Adrenal gland (tissue), 9 donors: ENCODE measurements at regions not wholly inside any gene's neighbourhood (a gene's known extent, or its start where the extent isn't known, plus 50 kb on each side); places are given as distances from the start of the nearest gene placed in this dataset.
"Not testable (repeated sequence)": the region's sequence is repeated elsewhere in the genome, so short reads cannot be mapped to it uniquely, and the experiment has no call there.

Source experiments
- DNase-seq, 7 donors: peaks; one replicate each; pipeline ENCODE4 v3.0.0-alpha.2; 2019 to 2020
- H3K27ac ChIP-seq, 5 donors: fragments of 200-600 bp; sonication (generic) in 4 of 5; 1 replicate in 3 of 5; 2 replicates in 2 of 5; pipeline versions ENCODE4 v1.5.1 to v1.8.0; 2016 to 2020; ENCODE audit warnings: mild to moderate bottlenecking in 1 of 5
- H3K27me3 ChIP-seq: fragments of 200-600 bp; 2 replicates; pipeline ENCODE4 v1.8.0; 2021
- H3K36me3 ChIP-seq, 2 donors: fragments of 200-600 bp; replicated peaks in 1 of 2; 1 replicate in 1 of 2; 2 replicates in 1 of 2; pipeline versions ENCODE4 v1.5.1 to v1.8.0; 2018 to 2022
- H3K4me1 ChIP-seq, 2 donors: fragments of 200-600 bp; replicated peaks in 1 of 2; 1 replicate in 1 of 2; 2 replicates in 1 of 2; pipeline versions ENCODE4 v1.5.1 to v1.8.0; 2018 to 2021
- H3K4me3 ChIP-seq, 4 donors: fragments of 200-600 bp; sonication (generic) in 3 of 4; one replicate each; pipeline ENCODE4 v1.5.1; 2016 to 2018
- H3K9me3 ChIP-seq, 3 donors: fragments of 200-600 bp; sonication (generic) in 1 of 3; replicated peaks in 1 of 3; 1 replicate in 2 of 3; 2 replicates in 1 of 3; pipeline versions ENCODE4 v1.5.1 to v1.8.0; 2016 to 2021
- POLR2A ChIP-seq, 2 donors: fragments of 450-650 bp; IDR thresholded peaks; one replicate each; pipeline ENCODE4 v1.6.1; 2017; ENCODE audit warnings: antibody characterized with exemption in 2 of 2, mild to moderate bottlenecking in 2 of 2, moderate library complexity in 1 of 2
- WGBS, 4 donors: extraction: QIAGEN DNeasy Blood & Tissue Kit in 2 of 4; methylation state at CpG; one replicate each; pipeline versions ENCODE4 v1.1.5 to v1.1.7; 2013 to 2017; 5-methylcytosine and 5-hydroxymethylcytosine counted together
- intact Hi-C, 2 donors: fragments of 100-400 bp; cut with DNase I; formaldehyde crosslinking; loops; one replicate each; pipeline versions ENCODE4 v1.14.1 to v1.15.0; 2022 to 2023
- TF ChIP-seq, protein P1 (sequence below), 6 experiments: fragments of 450-650 bp in 4 of 6; fragments of 200-600 bp in 2 of 6; sonication (generic) in 1 of 6; IDR thresholded peaks; 1 replicate in 5 of 6; 2 replicates in 1 of 6; pipeline versions ENCODE4 v1.5.1 to v1.8.0; 2016 to 2021; ENCODE audit warnings: antibody characterized with exemption in 6 of 6, mild to moderate bottlenecking in 2 of 6, moderate library complexity in 1 of 6
- donor health status: healthy with polysubstance abuse.
- donor health status: Bipolar disorder and iron deficiency.
- donor health status: DM: yes; HTN: yes; CAD: no.
- donor health status: DM: no; HTN: no; CAD: no.
- donor health status: DM: no; HTN: no; CAD: no.

DNA sequence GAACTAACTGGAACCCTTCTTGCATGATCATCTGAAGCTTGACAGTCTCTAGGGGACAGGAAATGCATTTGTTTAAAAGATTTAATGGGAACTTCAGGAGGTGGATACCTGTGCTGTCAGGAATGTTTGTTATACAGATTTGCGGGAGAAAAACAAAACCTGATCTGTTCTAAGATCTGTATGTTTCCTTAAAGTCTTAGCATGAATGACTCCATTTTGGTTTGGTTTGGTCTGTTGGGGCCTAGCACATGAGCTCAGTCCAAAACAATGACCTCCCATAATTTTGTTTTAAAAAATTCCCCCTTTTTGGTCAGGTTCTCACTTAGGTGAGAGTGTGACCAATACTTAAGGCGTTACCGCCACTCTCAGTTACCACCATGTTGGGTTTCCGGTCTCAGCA is 138.7 kb downstream of the AKR1D1 start:
- H3K27me3 ChIP-seq, result no peaks in the 10 kb centered on the region
- no peaks in the 10 kb centered on the region for H3K36me3 ChIP-seq
- no peaks in the 10 kb centered on the region for H3K4me1 ChIP-seq
- H3K9me3 ChIP-seq, result peaks cover 0 to 3% (median 0%) of the 10 kb centered on the region in 3 donors
- intact Hi-C loops, result no loop called here
- 96 to 98% (median 97%) methylated on average over 4 of the region's 4 CpGs for WGBS, 4 donors
- H3K4me3 ChIP-seq, result no peak overlapping the region
- H3K27ac ChIP-seq, result no peak overlapping the region
- TF ChIP-seq, protein P1, sequence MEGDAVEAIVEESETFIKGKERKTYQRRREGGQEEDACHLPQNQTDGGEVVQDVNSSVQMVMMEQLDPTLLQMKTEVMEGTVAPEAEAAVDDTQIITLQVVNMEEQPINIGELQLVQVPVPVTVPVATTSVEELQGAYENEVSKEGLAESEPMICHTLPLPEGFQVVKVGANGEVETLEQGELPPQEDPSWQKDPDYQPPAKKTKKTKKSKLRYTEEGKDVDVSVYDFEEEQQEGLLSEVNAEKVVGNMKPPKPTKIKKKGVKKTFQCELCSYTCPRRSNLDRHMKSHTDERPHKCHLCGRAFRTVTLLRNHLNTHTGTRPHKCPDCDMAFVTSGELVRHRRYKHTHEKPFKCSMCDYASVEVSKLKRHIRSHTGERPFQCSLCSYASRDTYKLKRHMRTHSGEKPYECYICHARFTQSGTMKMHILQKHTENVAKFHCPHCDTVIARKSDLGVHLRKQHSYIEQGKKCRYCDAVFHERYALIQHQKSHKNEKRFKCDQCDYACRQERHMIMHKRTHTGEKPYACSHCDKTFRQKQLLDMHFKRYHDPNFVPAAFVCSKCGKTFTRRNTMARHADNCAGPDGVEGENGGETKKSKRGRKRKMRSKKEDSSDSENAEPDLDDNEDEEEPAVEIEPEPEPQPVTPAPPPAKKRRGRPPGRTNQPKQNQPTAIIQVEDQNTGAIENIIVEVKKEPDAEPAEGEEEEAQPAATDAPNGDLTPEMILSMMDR (IDR thresholded peaks at IDR 0.05), result no peak
- no peak for TF ChIP-seq POLR2A (IDR thresholded peaks at IDR 0.05)
- DNase-seq, result no peak

DNA sequence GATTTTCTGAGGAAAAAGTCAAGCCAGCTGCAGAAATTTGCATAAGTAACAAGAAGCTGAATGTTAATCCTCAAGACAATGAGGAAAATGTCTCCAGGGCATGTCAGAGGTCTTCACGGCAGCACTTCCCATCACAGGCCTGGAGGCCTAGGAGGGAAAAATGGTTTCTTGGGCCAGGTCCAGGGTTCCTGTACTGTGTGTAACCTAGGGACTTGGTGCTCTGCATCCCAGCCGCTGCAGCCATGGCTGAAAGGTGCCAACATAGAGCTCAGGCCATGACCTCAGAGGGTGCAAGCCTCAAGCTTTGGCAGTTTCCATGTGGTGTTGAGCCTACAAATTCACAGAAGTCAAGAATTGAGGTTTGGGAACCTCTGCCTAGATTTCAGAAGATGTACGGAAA is 144.1 kb downstream of the AKR1D1 start:
- intact Hi-C loops, H3K27ac ChIP-seq, H3K9me3 ChIP-seq, H3K36me3 ChIP-seq, H3K27me3 ChIP-seq, H3K4me1 ChIP-seq, DNase-seq, H3K4me3 ChIP-seq: not testable (repeated sequence)
- 90 to 99% (median 96%) methylated on average over 3 of the region's 3 CpGs for WGBS, 4 donors

DNA sequence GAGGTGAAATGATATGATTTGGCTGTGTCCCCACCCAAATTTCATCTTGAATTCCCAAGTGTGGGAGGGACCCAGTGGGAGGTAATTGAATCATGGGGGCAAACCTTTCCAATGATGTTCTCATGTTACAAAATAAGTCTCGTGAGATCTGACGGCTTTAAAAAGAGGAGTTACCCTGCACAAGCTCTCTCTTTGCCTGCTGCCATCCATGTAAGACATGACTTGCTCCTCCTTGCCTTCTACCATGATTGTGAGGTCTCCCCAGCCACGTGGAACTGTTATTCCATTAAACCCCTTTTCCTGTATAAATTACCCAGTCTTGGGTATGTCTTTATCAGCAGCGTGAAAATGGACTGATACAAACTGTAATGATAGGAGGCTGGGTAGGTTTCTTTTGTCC is 145.1 kb downstream of the AKR1D1 start:
- DNase-seq, H3K27ac ChIP-seq, H3K4me3 ChIP-seq, H3K27me3 ChIP-seq, intact Hi-C loops, H3K9me3 ChIP-seq, H3K36me3 ChIP-seq, H3K4me1 ChIP-seq: not testable (repeated sequence)
- WGBS, 4 donors, result 79 to 87% (median 86%) methylated on average over 4 of the region's 4 CpGs

DNA sequence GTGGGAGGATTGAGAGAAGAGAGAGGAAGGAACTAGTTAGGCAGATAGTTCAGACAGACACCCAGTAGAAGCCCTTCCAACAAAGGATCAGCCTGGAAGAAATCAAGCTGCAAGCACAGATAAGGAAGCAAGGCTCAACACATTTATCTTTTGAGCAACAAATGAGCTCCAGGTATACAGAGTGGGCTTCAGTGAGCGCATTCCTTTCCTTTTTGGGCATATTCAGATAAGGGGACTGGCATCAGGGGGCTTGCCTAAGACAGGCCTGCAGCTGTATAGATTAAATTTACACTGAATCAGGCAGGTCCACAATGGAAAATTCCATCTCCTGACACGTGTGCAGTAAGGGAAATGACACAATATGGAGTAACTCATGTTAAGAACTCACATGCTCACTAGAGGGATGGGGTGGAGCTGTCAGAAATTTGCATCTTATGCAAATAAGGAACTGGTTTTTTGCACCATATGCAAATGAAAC is 147.2 kb downstream of the AKR1D1 start:
- Histone ChIP-seq H3K27me3 (no peaks in the 10 kb centered on the region), H3K4me1 (no peaks in the 10 kb centered on the region), H3K27ac (no peak overlapping the region), H3K4me3 (no peak overlapping the region), H3K36me3 (no peaks in the 10 kb centered on the region), H3K9me3 (no peaks in the 10 kb centered on the region)
- no peak for DNase-seq
- intact Hi-C loops, result no loop called here
- TF ChIP-seq POLR2A (IDR thresholded peaks at IDR 0.05), result no peak
- TF ChIP-seq, protein P1 (IDR thresholded peaks at IDR 0.05), result no peak
- WGBS, 4 donors, result 83 to 91% (median 90%) methylated on average over 2 of the region's 2 CpGs

DNA sequence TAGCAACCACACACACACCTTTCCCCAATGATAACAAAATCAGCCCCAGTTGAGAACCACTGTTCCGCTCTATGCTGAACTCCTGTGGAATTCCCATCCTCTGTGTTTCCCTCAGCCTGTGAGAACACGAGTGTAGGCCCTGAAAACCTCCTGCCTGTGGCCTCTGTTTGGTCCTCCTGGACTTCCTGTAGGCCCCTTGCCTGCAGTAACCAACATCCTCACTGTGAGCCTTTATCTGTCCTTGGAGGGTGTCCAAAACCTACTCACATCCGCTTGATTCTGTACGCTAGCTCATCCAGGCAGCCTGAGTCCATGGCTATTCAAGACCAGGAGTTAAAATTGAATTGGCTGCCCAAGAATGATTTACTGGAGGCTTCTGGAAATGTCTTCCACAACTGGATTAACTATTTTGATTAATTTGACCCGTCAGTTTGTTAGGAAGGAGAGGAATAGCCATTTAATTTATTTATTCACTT is 149.8 kb downstream of the AKR1D1 start:
- no peak for TF ChIP-seq POLR2A (IDR thresholded peaks at IDR 0.05)
- TF ChIP-seq, protein P1 (IDR thresholded peaks at IDR 0.05), result no peak
- H3K36me3 ChIP-seq, result no peaks in the 10 kb centered on the region
- no peak overlapping the region for H3K27ac ChIP-seq
- DNase-seq, result peak; percentile 23 to 75 (median 44)
- H3K9me3 ChIP-seq, result no peaks in the 10 kb centered on the region
- WGBS, 4 donors, result 37 to 57% (median 38%) methylated on average over 5 of the region's 5 CpGs
- intact Hi-C loops, result no loop called here
- H3K27me3 ChIP-seq, result no peaks in the 10 kb centered on the region
- no peak overlapping the region for H3K4me3 ChIP-seq
- H3K4me1 ChIP-seq, result no peaks in the 10 kb centered on the region
